Activated T-cell treated with anti-CD3 and anti-CD28 coated beads, Interleukin-2, amount 50 U/mL, for 72 hours (primary cell): ENCODE measurements at regions not wholly inside any gene's neighbourhood (a gene's known extent, or its start where the extent isn't known, plus 50 kb on each side); places are given as distances from the start of the nearest gene placed in this dataset.

Experiments
- ATAC-seq, 2 donors: fragments of 150-1000 bp; cut with Tn5 transposase; replicated peaks in 1 of 2; 2 replicates each; pipeline ENCODE4 v1.10.0; 2021; ENCODE audit warnings: moderate library complexity in 2 of 2, mild to moderate bottlenecking in 1 of 2
- DNase-seq, 2 donors: peaks; one replicate each; pipeline ENCODE4 v3.0.0; 2021 to 2022; ENCODE audit warnings: mixed read lengths in 1 of 2
- H3K27ac Mint-ChIP-seq: one replicate; pipeline ENCODE4 v1.8.0; 2022; ENCODE audit warnings: mild to moderate bottlenecking, moderate library complexity, mixed read lengths
- H3K27me3 Mint-ChIP-seq: one replicate; pipeline ENCODE4 v1.8.0; 2022; ENCODE audit warnings: low read depth, mixed read lengths
- H3K36me3 Mint-ChIP-seq, 2 donors: one replicate each; pipeline ENCODE4 v1.8.0; 2022; ENCODE audit warnings: mixed read lengths in 2 of 2, mild to moderate bottlenecking in 1 of 2; ENCODE audit not compliant: insufficient read depth in 2 of 2
- H3K4me1 Mint-ChIP-seq: one replicate; pipeline ENCODE4 v1.8.0; 2022; ENCODE audit warnings: low read depth, mixed read lengths
- H3K4me3 Mint-ChIP-seq, 2 donors: one replicate each; pipeline ENCODE4 v1.8.0; 2022; ENCODE audit warnings: mild to moderate bottlenecking in 2 of 2, mixed read lengths in 2 of 2, moderate library complexity in 2 of 2
- H3K9me3 Mint-ChIP-seq, 2 donors: one replicate each; pipeline ENCODE4 v1.8.0; 2022; ENCODE audit warnings: mixed read lengths in 2 of 2

DNA sequence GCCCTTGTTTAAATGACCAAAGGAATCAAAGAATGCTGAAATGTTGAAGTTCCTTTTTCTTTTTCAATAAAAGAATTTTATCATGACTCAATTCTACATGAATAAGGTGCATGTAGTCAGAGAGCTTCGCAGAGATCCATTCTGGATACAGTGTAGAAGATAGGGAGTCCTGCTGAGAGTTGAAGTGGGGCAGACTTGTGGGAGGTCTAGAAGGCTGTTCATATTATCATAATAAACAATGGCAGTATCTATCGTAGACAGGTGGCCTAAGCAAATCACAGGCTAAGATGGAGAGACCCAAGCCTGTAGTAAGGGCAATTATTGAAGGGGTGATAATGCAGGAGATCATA is 1322.0 kb upstream of the CELF4 start:
- peaks cover 0 to 1% of the 10 kb centered on the region in 2 donors for H3K36me3 Mint-ChIP-seq
- H3K27ac Mint-ChIP-seq, result no peak overlapping the region
- ATAC-seq, result no peak

DNA sequence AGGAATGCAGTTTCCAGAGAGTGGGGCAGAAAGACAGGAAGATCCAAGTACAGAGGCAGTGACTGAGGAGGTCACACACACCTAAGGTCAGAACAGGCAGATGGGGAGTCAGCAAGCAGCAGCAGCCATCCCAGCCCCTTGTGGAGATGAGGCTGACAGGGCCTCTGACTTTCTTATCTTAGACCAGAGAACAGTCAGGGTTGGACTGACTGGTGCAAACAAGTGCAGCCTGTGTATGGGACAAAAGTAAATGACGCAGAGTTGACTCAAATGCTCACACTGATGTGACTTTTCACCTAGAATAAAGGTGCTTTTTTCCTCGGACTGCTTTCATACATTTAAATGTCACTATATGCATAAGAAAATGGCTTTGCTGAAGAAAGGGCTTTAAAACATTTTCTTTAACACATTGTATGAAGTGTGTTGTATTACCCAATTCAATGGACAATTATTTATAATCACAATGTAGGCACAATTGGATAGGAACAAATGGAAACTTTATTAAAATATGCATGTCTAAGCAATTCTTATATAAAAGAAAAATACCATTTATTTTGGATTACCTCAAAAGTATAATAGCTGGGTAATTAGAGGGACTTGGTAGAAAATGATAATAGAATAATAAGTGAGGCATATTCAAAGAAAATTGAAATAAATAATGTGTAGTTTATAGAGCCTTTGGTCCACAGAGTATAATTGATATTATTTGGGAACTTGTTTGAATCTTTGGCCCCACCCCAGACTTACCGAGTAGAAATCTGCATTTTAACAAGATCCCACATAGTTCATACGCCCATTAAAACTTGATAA is 1321.5 kb upstream of the CELF4 start:
- no peaks in the 10 kb centered on the region for H3K4me1 Mint-ChIP-seq
- peaks cover 0 to 1% of the 10 kb centered on the region in 2 donors for H3K36me3 Mint-ChIP-seq
- no peak overlapping the region for H3K4me3 Mint-ChIP-seq
- H3K27ac Mint-ChIP-seq, result no peak overlapping the region
- ATAC-seq (no peak), DNase-seq (no peak)
- H3K9me3 Mint-ChIP-seq, result peaks cover 0 to under 1% of the 10 kb centered on the region in 2 donors
- H3K27me3 Mint-ChIP-seq, result peaks cover 24% of the 10 kb centered on the region

More for the DNA sequence above, 1322.0 kb upstream of the CELF4 start:
- Mint-ChIP-seq H3K4me1 (no peaks in the 10 kb centered on the region), H3K27me3 (peaks cover 24% of the 10 kb centered on the region), H3K4me3 (no peak overlapping the region), H3K9me3 (peaks cover 0 to 2% of the 10 kb centered on the region in 2 donors)
- no peak for DNase-seq

DNA sequence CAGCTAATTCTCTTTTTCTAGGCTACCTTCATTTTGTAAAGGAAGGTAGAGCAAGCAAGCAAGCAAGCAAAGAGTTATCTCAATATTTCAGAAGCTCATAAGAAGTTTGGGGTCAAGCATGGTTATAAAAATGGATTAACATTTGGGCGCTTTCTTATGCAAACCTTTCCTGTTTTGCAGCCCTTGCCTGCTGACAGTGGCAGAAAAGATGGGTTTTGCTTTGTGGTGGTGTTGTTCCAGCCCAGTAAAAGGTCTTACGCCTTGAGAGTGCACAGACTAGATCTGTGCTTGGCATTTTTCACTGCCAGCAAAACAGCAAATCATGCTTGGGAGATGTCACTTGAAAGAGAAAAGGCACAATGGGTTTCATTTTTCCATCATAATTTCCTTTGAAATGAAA is 1320.6 kb upstream of the CELF4 start:
- no peak for ATAC-seq

DNA sequence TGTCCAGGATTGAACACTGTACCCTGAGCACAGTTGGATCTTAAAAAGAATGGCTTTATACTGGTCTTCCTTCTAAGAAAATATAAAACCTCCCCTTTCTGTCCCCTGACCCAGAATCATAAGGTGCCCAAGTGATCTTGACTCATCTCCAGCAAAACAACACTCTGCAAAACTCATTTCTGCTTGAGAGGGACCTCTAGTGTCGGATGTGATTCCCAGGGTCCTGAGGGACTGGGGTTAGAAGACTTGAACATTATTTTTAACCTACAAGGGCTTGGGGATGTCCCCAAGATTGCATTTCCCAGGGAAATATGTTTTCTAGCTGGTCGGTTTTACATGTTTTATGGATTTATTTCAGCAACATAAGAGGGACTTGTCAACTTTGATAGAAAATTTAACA is 1318.5 kb upstream of the CELF4 start:
- no peak overlapping the region for H3K4me3 Mint-ChIP-seq
- no peak for ATAC-seq
- DNase-seq, result no peak
- peaks cover 29% of the 10 kb centered on the region for H3K27me3 Mint-ChIP-seq
- peaks cover 2 to 5% of the 10 kb centered on the region in 2 donors for H3K9me3 Mint-ChIP-seq
- H3K36me3 Mint-ChIP-seq, result peaks cover 0 to 1% of the 10 kb centered on the region in 2 donors
- no peaks in the 10 kb centered on the region for H3K4me1 Mint-ChIP-seq
- H3K27ac Mint-ChIP-seq, result no peak overlapping the region

More for the DNA sequence above, 1320.6 kb upstream of the CELF4 start:
- H3K9me3 Mint-ChIP-seq, result peaks cover 0 to 5% of the 10 kb centered on the region in 2 donors
- no peaks in the 10 kb centered on the region for H3K4me1 Mint-ChIP-seq
- H3K27ac Mint-ChIP-seq, result no peak overlapping the region
- H3K36me3 Mint-ChIP-seq, result peaks cover 0 to 1% of the 10 kb centered on the region in 2 donors
- no peak for DNase-seq
- no peak overlapping the region for H3K4me3 Mint-ChIP-seq
- peaks cover 29% of the 10 kb centered on the region for H3K27me3 Mint-ChIP-seq

DNA sequence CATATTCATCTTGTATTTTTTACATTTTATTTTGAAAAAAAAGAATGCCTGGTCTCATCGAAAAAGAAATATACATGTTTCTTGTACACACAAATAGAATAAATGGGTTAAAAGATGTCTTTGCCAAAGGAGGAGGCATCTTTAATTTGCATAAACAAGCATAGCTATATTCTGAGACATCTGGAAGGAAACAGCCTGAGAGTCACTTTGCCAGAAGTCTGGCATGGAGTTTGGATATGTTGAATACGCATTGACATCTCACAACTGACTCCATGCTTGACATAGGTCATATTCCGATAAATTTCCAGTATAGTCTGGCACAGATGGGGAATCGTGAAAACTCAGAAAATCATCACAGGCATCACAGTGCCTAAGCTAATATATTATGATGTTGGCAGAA is 1317.5 kb upstream of the CELF4 start:
- no peak for ATAC-seq

DNA sequence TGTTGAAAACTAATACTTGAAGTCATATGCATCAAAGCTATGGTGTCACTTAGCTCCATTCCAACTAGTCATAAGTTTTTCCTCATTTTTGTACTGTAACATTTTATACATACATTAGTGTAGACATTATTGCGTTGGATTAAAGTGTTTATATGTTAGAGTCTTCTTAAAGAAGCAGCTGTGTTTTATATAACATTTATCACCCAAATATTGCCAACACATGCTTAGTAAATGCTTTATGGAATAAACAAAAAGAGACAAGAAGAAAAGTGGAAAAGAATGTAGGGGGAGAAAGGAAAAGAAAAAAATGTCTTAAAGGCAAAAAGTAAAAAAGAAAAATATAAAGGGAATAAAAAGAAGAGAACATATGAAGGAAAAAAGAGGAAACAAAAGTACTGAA is 1314.3 kb upstream of the CELF4 start:
- no peak for DNase-seq
- H3K4me1 Mint-ChIP-seq, result no peaks in the 10 kb centered on the region
- H3K9me3 Mint-ChIP-seq, result peaks cover 2 to 5% of the 10 kb centered on the region in 2 donors
- peaks cover 14% of the 10 kb centered on the region for H3K27me3 Mint-ChIP-seq
- no peak overlapping the region for H3K27ac Mint-ChIP-seq
- H3K4me3 Mint-ChIP-seq, result no peak overlapping the region
- no peak for ATAC-seq
- H3K36me3 Mint-ChIP-seq, result peaks cover 0 to 1% of the 10 kb centered on the region in 2 donors

More for the DNA sequence above, 1317.5 kb upstream of the CELF4 start:
- Mint-ChIP-seq H3K27me3 (peaks cover 22% of the 10 kb centered on the region), H3K27ac (no peak overlapping the region), H3K4me1 (no peaks in the 10 kb centered on the region), H3K4me3 (no peak overlapping the region), H3K36me3 (peaks cover 0 to 1% of the 10 kb centered on the region in 2 donors), H3K9me3 (peaks cover 2 to 5% of the 10 kb centered on the region in 2 donors)
- no peak for DNase-seq

DNA sequence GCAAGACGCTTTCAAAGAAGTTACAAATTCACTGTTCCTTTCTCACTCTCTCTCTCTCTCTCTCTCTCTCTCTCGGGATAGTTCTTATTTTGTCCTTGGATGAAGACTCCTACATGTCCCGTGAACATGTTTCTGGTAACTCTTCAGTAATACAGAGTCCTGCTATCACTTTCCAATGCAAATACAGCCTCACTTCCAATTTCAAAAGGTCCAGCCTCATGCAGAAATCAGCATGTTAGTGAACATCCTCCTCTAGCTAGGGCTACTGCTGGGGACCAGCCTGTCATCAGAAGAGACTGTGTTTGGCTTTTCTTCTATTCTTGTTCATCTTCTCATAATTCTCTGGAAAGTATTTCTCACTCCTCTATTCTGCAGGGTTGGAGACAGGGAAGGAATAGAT is 1306.7 kb upstream of the CELF4 start:
- no peak for ATAC-seq

DNA sequence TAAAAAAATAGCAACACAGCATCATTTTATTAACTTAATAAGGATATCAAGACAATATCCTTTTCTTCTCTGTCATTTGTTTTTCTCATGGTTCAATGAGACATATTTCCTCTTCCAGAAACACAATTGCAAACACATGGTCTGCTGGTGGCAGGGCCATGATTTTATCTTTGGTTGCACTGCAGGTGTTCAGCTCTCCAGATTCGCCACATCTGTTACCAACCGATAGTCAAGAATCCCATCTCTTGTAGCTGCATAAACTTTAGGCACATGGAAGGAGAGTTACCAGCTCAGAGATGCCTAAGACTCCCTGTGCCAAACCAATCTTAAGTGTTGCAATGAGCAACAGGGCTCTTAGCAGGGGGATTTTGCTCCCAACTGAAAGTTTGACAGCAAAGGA is 1303.2 kb upstream of the CELF4 start:
- Mint-ChIP-seq H3K27me3 (no peaks in the 10 kb centered on the region), H3K36me3 (no peaks in the 10 kb centered on the region), H3K27ac (no peak overlapping the region), H3K4me3 (no peak overlapping the region), H3K9me3 (peaks cover 0 to 7% of the 10 kb centered on the region in 2 donors), H3K4me1 (no peaks in the 10 kb centered on the region)
- ATAC-seq (no peak), DNase-seq (no peak)

More for the DNA sequence above, 1306.7 kb upstream of the CELF4 start:
- H3K36me3 Mint-ChIP-seq, result no peaks in the 10 kb centered on the region
- H3K9me3 Mint-ChIP-seq, result peaks cover 0 to 7% of the 10 kb centered on the region in 2 donors
- no peak overlapping the region for H3K4me3 Mint-ChIP-seq
- H3K4me1 Mint-ChIP-seq, result no peaks in the 10 kb centered on the region
- no peaks in the 10 kb centered on the region for H3K27me3 Mint-ChIP-seq
- DNase-seq, result no peak
- H3K27ac Mint-ChIP-seq, result no peak overlapping the region

DNA sequence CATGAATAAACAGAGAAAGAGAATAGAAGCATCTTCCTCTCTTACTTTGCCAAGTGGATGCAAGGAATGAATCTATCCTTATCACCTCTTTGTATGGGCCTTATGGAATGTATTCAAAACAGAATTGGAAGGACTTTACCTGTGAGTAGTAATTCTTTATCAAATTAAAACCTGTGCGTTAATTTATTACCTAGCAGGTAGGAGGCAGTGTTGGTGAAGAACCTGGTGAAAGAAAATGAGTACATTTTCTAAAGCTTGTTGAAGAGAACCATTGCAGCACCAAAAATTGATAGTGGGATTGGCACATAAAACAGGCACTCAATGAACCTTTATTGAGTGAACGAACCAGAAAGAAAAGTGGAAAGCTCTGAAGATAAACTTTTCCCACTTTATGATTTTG is 1302.1 kb upstream of the CELF4 start:
- ATAC-seq (no peak), DNase-seq (no peak)
- H3K27ac Mint-ChIP-seq, result no peak overlapping the region
- no peaks in the 10 kb centered on the region for H3K4me1 Mint-ChIP-seq
- no peaks in the 10 kb centered on the region for H3K27me3 Mint-ChIP-seq
- H3K9me3 Mint-ChIP-seq, result peaks cover 0 to 1% of the 10 kb centered on the region in 2 donors
- no peak overlapping the region for H3K4me3 Mint-ChIP-seq
- no peaks in the 10 kb centered on the region for H3K36me3 Mint-ChIP-seq

DNA sequence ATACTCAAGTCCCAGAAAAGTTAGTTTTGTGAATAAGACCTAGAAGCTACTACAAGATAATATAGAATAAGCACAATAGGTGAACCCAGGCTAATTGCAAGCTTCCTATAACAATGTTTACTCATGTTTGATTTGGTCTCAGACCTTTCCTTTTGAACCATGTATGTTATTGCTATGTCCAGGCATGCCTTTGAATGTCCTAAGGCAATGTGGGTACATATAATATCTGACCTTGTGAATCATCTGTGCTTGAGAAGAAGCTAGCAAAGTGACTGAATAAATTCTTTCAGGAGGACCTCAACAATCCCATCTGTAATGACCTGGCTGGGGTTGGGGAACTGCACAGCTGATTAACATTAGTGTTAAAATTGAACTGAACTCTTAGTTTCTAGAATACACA is 1285.9 kb upstream of the CELF4 start:
- peaks cover 0 to 2% of the 10 kb centered on the region in 2 donors for H3K36me3 Mint-ChIP-seq
- H3K4me3 Mint-ChIP-seq, result no peak overlapping the region
- no peak overlapping the region for H3K27ac Mint-ChIP-seq

DNA sequence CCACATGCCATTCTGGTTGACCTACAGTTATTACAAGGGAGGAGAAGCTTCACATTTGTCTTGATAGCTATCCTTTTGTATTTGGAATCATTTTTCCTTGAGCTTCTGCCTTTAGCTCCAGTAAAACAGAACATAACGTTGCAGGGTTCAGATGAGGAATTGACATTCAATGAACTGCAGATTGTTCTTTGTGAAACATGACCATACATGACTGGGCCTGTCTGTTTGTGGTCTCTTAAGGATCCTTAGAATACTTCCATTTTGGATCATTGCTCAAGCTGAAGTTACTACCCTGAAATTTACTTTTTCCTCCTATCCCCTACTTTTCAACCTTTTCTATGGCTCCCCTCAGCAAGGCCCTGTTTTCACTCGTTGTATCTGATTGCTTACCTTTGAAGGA is 1281.7 kb upstream of the CELF4 start:
- H3K36me3 Mint-ChIP-seq, result no peaks in the 10 kb centered on the region
- no peak for DNase-seq

More for the DNA sequence above, 1285.9 kb upstream of the CELF4 start:
- DNase-seq (no peak), ATAC-seq (no peak)
- Mint-ChIP-seq H3K9me3 (peaks cover 2 to 3% of the 10 kb centered on the region in 2 donors), H3K4me1 (no peaks in the 10 kb centered on the region), H3K27me3 (no peaks in the 10 kb centered on the region)

DNA sequence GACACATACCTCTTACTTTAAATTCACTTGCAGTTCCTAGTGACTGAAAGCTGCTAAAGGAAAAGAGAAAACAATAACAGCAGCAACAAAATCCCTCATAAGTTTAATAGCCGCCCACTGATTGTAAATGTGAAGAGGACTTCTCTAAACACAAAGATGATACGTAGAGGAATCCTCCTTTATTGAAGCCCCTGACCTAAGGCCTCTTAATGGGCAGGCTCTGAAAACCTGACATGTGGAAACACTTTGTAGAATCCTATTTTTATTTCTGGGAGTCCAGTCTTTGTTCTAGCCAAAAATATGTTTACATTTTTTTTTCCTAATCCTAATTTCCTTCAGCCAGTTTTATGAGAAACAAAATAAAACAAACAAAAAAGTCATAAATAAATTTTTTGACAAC is 1277.7 kb upstream of the CELF4 start:
- H3K36me3 Mint-ChIP-seq, result no peaks in the 10 kb centered on the region

More for the DNA sequence above, 1281.7 kb upstream of the CELF4 start:
- H3K27ac Mint-ChIP-seq, result no peak overlapping the region
- H3K4me1 Mint-ChIP-seq, result no peaks in the 10 kb centered on the region
- peaks cover 0 to 3% of the 10 kb centered on the region in 2 donors for H3K9me3 Mint-ChIP-seq
- H3K4me3 Mint-ChIP-seq, result no peak overlapping the region
- no peaks in the 10 kb centered on the region for H3K27me3 Mint-ChIP-seq
- ATAC-seq, result no peak

DNA sequence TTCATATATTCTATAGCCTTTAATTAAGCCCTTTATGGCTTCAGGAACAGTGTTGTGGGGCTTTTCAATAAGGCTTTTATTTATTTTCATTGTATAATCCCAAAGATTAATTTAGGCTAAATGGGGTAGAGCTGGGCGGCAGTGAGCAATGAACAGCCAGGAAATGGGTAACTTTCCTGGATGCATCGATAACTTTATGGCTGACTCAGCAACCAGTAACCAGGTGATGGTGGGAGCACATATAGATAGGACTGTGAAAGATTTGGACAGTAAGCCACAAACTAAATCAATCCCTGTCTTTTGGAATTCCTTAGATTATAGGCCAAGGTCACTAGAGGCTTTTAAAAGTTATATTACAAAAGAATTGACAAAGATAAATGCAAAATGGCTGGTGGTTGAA is 1260.6 kb upstream of the CELF4 start:
- DNase-seq (no peak), ATAC-seq (no peak)
- H3K9me3 Mint-ChIP-seq, result no peaks in the 10 kb centered on the region
- H3K27ac Mint-ChIP-seq, result no peak overlapping the region
- H3K4me1 Mint-ChIP-seq, result no peaks in the 10 kb centered on the region
- no peaks in the 10 kb centered on the region for H3K36me3 Mint-ChIP-seq
- H3K27me3 Mint-ChIP-seq, result no peaks in the 10 kb centered on the region
- H3K4me3 Mint-ChIP-seq, result no peak overlapping the region

More for the DNA sequence above, 1277.7 kb upstream of the CELF4 start:
- Mint-ChIP-seq H3K27me3 (no peaks in the 10 kb centered on the region), H3K27ac (no peak overlapping the region), H3K9me3 (peaks cover 0 to 5% of the 10 kb centered on the region in 2 donors), H3K4me3 (no peak overlapping the region), H3K4me1 (no peaks in the 10 kb centered on the region)
- no peak for DNase-seq
- ATAC-seq, result no peak

DNA sequence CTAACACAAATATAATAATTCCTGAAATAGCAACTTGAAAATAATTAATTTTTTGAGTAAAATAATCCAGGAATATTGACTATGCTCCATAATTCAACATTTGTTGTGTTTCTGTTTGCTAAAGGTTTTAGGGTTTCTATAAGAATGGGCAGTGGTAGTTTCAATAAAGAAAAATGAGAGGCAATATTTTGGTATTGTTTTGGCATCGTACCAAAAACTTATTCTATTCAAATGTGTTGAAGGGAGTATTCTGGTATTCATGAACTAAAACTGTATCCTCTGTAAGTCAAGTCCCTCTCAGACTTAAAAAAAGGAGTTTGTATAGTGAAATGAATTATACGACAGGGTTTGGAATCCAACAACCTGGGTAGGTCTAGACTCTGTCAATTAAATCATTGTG is 1245.6 kb upstream of the CELF4 start:
- ATAC-seq, result no peak

More for the DNA sequence above, 1245.6 kb upstream of the CELF4 start:
- Mint-ChIP-seq H3K27me3 (peaks cover 3% of the 10 kb centered on the region), H3K4me3 (no peak overlapping the region), H3K27ac (no peak overlapping the region), H3K36me3 (no peaks in the 10 kb centered on the region), H3K4me1 (no peaks in the 10 kb centered on the region), H3K9me3 (peaks cover 0 to 1% of the 10 kb centered on the region in 2 donors)
- no peak for DNase-seq
